D721Med (cell line): ENCODE measurements at regions not wholly inside any gene's neighbourhood (a gene's known extent, or its start where the extent isn't known, plus 50 kb on each side); places are given as distances from the start of the nearest gene placed in this dataset.

Experiments
- DNase-seq: peaks from one replicate; pipeline ENCODE4 v3.0.0; 2011; ENCODE audit warnings: low spot score; ENCODE audit not compliant: insufficient read length
- FAIRE-seq: peaks from 2 replicates; lab custom pipeline; 2011; peaks lifted over from hg19 to GRCh38; lab: Jason Lieb, UNC
- CTCF ChIP-seq: IDR thresholded peaks from 2 replicates; pipeline ENCODE4 v1.5.1; 2012; ENCODE audit warnings: mild to moderate bottlenecking, control low read depth; ENCODE audit not compliant: insufficient read depth; ENCODE audit errors: missing control alignments

GRCh38 chr7:49417034-49417433, 356.4 kb upstream of the VWC2 start:
- no peak for TF ChIP-seq CTCF
- no peak for FAIRE-seq

GRCh38 chr7:49418963-49419362, 354.5 kb upstream of the VWC2 start:
- TF ChIP-seq CTCF, result no peak
- no peak for FAIRE-seq
- no peak for DNase-seq

More at GRCh38 chr7:49417034-49417433, 356.4 kb upstream of the VWC2 start:
- DNase-seq, result no peak

DNA sequence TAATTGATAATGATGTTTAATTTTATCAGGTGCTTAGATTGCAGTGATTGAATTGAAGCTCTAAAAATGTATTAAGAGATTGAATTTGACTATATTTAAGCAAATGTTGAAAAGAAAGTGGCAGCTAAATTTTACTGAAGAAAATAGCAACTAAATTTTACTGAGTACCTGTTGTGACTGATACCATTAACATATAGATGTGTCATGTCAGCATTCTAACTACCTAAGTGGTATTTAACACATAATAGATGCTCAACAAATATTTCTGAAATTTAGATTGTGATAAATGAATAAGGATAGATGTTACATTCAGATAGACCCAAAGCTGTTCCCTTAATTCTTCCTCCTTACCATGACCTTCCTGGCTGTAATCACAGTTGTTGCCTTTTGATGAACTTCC, 350.9 kb upstream of the VWC2 start:
- no peak for TF ChIP-seq CTCF
- DNase-seq (no peak), FAIRE-seq (no peak)

DNA sequence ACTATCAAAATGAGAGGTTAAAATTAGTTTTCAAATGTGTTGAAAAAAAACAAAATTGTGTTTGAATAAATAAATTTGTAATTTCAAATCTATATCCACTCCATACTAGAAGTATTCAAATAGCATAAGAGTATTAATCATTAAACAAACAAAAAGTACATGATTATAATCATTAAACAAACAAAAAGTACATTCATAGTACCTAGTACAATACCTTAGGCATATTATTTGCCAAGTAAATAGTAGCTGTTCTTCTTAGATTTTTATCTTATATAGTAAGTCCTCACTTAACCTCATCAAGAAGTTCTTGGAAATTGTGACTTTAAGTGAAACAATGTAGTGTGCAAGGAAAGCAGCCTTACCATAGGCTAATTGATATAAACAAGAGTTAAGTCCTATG, 349.3 kb upstream of the VWC2 start:
- FAIRE-seq, result no peak
- no peak for TF ChIP-seq CTCF
- DNase-seq, result no peak

- no peak for TF ChIP-seq CTCF
- DNase-seq (no peak), FAIRE-seq (no peak)
Measured at GRCh38 chr7:49425277-49425818, 348.1 kb upstream of the VWC2 start.

DNA sequence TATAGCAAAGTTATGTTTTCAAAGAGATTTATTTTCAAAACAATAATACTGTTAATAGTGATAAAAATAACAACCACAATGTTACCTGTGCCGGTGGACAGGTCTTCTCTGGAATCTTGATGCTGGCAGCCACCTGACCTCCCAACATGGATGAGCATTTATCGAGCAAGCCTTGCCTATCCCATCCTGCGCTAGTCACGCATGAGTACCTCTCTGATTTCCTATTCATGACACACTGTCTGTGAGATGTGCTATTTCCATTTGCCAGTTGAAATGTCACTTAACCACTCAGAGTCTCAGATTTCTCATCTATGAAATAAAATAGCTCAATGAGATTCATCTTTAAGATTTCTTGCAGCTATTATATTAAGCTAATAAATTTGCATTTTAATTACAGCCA, 341.2 kb upstream of the VWC2 start:
- DNase-seq (no peak), FAIRE-seq (no peak)
- TF ChIP-seq CTCF, result no peak

DNA sequence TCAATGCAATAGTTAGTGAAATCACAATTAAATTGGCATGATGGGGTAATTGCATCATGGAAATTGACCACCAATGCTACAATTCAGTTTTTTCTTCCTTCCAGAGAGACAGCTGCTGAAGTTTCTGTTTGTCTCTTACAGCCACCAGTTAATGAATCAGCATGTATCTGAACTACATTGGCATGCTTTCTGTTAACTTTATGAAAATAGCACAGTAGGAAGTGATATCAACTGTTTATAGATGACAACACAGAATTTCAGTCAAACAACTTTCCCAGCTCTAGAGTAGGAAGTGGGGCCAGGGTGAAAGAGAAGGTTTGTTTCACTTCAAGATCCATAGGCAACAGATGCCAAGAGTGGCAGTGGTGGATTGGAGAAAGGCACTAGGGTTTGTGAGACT, 339.6 kb upstream of the VWC2 start:
- TF ChIP-seq CTCF, result no peak
- FAIRE-seq, result peak; percentile 41
- DNase-seq, result no peak
